Panc1 (cell line): ENCODE measurements at regions not wholly inside any gene's neighbourhood (a gene's known extent, or its start where the extent isn't known, plus 50 kb on each side); places are given as distances from the start of the nearest gene placed in this dataset.

ENCODE experiments used
- ATAC-seq: fragments of 200-7000 bp; cut with Tn5 transposase; 2 replicates; pipeline ENCODE4 v1.9.1; 2020; ENCODE audit warnings: mild to moderate bottlenecking, moderate library complexity
- BruUV-seq: library from RNA; stranded (reverse); fragments of 400-500 nt; replicated peaks from 2 replicates; lab custom pipeline; 2021; lab: Mats Ljungman, UMichigan
- CTCF ChIA-PET: fragments of 300-600 bp; sonication (Branson Sonifier 250); formaldehyde crosslinking; loops from one replicate; lab custom pipeline; 2022; ENCODE audit warnings: antibody characterized with exemption; lab: Charles Lee
- POLR2A ChIA-PET: fragments of 300-600 bp; sonication (Branson Sonifier 250); formaldehyde crosslinking; loops from one replicate; lab custom pipeline; 2022; ENCODE audit warnings: antibody characterized with exemption; lab: Charles Lee
- DNase-seq: peaks from one replicate; pipeline ENCODE4 v3.0.0-alpha.2; 2010; ENCODE audit warnings: low read depth, low spot score
- H3K27ac ChIP-seq: 2 replicates; pipeline ENCODE4 v1.5.1; 2011; ENCODE audit warnings: mild to moderate bottlenecking, low read length, inconsistent platforms
- H3K27me3 ChIP-seq: fragments of 200-500 bp; sonication (Bioruptor generic); 2 replicates; pipeline ENCODE4 v1.6.0; 2014; ENCODE audit warnings: low read length, inconsistent platforms; ENCODE audit not compliant: control insufficient read depth, insufficient read depth
- H3K36me3 ChIP-seq: fragments of 200-500 bp; sonication (Bioruptor generic); 2 replicates; pipeline ENCODE4 v1.5.1; 2014; ENCODE audit warnings: inconsistent platforms, mild to moderate bottlenecking, low read length, moderate library complexity; ENCODE audit not compliant: control insufficient read depth, insufficient read depth
- H3K4me1 ChIP-seq: 2 replicates; pipeline ENCODE4 v1.5.1; 2011; ENCODE audit warnings: inconsistent platforms, mild to moderate bottlenecking, low read length, moderate library complexity; ENCODE audit not compliant: control insufficient read depth, insufficient read depth
- H3K4me3 ChIP-seq, 2 experiments: 2 replicates each; pipeline ENCODE4 v1.5.1; 2011 to 2012; ENCODE audit warnings: low read depth in 2 of 2, low read length in 2 of 2, mild to moderate bottlenecking in 2 of 2, inconsistent platforms in 1 of 2, moderate library complexity in 1 of 2
- H3K9me3 ChIP-seq: fragments of 200-500 bp; sonication (Bioruptor generic); 2 replicates; pipeline ENCODE4 v1.5.1; 2014; ENCODE audit warnings: low read depth, mild to moderate bottlenecking, inconsistent platforms, low read length, moderate library complexity; ENCODE audit not compliant: control insufficient read depth, insufficient read depth
- POLR2AphosphoS5 ChIP-seq: IDR thresholded peaks from 2 replicates; pipeline ENCODE4 v1.6.1; 2012; ENCODE audit warnings: mild to moderate bottlenecking, low read depth, low read length, moderate library complexity
- SIN3A ChIP-seq: IDR thresholded peaks from 2 replicates; pipeline ENCODE4 v1.6.1; 2012; ENCODE audit warnings: low read depth, mild to moderate bottlenecking, low read length, moderate library complexity, borderline replicate concordance; ENCODE audit not compliant: insufficient read depth
- TCF7L2 ChIP-seq: IDR thresholded peaks from 2 replicates; pipeline ENCODE4 v1.6.1; 2011; ENCODE audit warnings: mild to moderate bottlenecking, low read depth, low read length, inconsistent platforms
- in situ Hi-C: cut with HindIII; loops from 2 replicates; pipeline ENCODE4 v1.10.0; 2016; ENCODE audit warnings: low sequenced_read_pairs, low pct_unique_long_range_greater_than_20kb
- intact Hi-C: fragments of 100-400 bp; cut with micrococcal nuclease; formaldehyde crosslinking; loops from one replicate; pipeline ENCODE4 v1.10.0; 2022; ENCODE audit not compliant: unreplicated experiment
- TF ChIP-seq, protein P1 (sequence below), 2 experiments: IDR thresholded peaks; 2 replicates each; pipeline ENCODE4 v1.6.1; 2011 to 2012; ENCODE audit warnings: low read depth in 2 of 2, control low read depth in 1 of 2, low read length in 1 of 2, mild to moderate bottlenecking in 1 of 2, moderate library complexity in 1 of 2; ENCODE audit not compliant: insufficient read depth in 1 of 2
- TF ChIP-seq, protein P2 (sequence below): fragments of 450-650 bp; IDR thresholded peaks from 2 replicates; pipeline ENCODE4 v1.5.1; 2017; ENCODE audit warnings: mild to moderate bottlenecking

GRCh38 chr4:181330654-181331201 is 912.5 kb upstream of the TENM3 start:
- H3K4me1 ChIP-seq, result no peaks in the 10 kb centered on the region

DNA sequence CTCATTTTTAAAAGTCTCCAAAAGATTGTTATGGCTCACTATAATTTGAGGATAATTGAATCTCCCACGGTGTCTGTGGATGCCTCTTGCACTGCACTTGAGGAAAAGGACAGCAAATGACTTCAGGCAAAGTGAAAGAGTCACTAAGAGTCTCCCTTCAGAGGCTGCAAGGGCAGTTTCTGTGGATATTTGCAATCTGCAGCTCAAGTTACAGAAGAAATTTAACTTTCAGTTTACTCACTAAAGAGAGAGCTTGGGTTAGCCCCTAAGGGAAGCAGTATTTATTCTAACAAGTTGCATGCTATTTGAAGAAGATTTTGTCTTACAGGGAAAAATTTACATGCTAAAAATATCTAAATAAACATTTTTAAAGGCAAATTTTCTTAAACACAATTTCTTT is 912.0 kb upstream of the TENM3 start:
- no peak overlapping the region for H3K4me3 ChIP-seq
- no peak overlapping the region for H3K27ac ChIP-seq
- ChIA-PET CTCF (no interaction called here), POLR2A (no interaction called here)
- H3K9me3 ChIP-seq, result no peaks in the 10 kb centered on the region
- no TSS peak for BruUV-seq
- intact Hi-C loops (no loop called here), in situ Hi-C loops (no loop called here)
- ATAC-seq (no peak), DNase-seq (no peak)
- no peaks in the 10 kb centered on the region for H3K4me1 ChIP-seq
- H3K36me3 ChIP-seq, result no peaks in the 10 kb centered on the region
- H3K27me3 ChIP-seq, result no peaks in the 10 kb centered on the region
- TF ChIP-seq, protein P1, sequence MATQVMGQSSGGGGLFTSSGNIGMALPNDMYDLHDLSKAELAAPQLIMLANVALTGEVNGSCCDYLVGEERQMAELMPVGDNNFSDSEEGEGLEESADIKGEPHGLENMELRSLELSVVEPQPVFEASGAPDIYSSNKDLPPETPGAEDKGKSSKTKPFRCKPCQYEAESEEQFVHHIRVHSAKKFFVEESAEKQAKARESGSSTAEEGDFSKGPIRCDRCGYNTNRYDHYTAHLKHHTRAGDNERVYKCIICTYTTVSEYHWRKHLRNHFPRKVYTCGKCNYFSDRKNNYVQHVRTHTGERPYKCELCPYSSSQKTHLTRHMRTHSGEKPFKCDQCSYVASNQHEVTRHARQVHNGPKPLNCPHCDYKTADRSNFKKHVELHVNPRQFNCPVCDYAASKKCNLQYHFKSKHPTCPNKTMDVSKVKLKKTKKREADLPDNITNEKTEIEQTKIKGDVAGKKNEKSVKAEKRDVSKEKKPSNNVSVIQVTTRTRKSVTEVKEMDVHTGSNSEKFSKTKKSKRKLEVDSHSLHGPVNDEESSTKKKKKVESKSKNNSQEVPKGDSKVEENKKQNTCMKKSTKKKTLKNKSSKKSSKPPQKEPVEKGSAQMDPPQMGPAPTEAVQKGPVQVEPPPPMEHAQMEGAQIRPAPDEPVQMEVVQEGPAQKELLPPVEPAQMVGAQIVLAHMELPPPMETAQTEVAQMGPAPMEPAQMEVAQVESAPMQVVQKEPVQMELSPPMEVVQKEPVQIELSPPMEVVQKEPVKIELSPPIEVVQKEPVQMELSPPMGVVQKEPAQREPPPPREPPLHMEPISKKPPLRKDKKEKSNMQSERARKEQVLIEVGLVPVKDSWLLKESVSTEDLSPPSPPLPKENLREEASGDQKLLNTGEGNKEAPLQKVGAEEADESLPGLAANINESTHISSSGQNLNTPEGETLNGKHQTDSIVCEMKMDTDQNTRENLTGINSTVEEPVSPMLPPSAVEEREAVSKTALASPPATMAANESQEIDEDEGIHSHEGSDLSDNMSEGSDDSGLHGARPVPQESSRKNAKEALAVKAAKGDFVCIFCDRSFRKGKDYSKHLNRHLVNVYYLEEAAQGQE (IDR thresholded peaks at IDR 0.05; ENCODE audit: insufficient read depth in 1 of 2, low read depth in 2 of 2, low read length in 1 of 2), result no peak
- TF ChIP-seq SIN3A, result no peak
- TF ChIP-seq POLR2AphosphoS5, result no peak
- TF ChIP-seq, protein P2, sequence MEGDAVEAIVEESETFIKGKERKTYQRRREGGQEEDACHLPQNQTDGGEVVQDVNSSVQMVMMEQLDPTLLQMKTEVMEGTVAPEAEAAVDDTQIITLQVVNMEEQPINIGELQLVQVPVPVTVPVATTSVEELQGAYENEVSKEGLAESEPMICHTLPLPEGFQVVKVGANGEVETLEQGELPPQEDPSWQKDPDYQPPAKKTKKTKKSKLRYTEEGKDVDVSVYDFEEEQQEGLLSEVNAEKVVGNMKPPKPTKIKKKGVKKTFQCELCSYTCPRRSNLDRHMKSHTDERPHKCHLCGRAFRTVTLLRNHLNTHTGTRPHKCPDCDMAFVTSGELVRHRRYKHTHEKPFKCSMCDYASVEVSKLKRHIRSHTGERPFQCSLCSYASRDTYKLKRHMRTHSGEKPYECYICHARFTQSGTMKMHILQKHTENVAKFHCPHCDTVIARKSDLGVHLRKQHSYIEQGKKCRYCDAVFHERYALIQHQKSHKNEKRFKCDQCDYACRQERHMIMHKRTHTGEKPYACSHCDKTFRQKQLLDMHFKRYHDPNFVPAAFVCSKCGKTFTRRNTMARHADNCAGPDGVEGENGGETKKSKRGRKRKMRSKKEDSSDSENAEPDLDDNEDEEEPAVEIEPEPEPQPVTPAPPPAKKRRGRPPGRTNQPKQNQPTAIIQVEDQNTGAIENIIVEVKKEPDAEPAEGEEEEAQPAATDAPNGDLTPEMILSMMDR, result no peak
- no peak for TF ChIP-seq TCF7L2

More at GRCh38 chr4:181330654-181331201, 912.5 kb upstream of the TENM3 start:
- ATAC-seq (no peak), DNase-seq (no peak)
- no TSS peak for BruUV-seq
- no peaks in the 10 kb centered on the region for H3K27me3 ChIP-seq
- H3K27ac ChIP-seq, result no peak overlapping the region
- TF ChIP-seq, protein P1 (IDR thresholded peaks at IDR 0.05; ENCODE audit: insufficient read depth in 1 of 2, low read depth in 2 of 2, low read length in 1 of 2), result no peak
- TF ChIP-seq, protein P2, result no peak
- TF ChIP-seq TCF7L2, result no peak
- ChIA-PET CTCF (no interaction called here), POLR2A (no interaction called here)
- no peaks in the 10 kb centered on the region for H3K36me3 ChIP-seq
- no peak overlapping the region for H3K4me3 ChIP-seq
- no peaks in the 10 kb centered on the region for H3K9me3 ChIP-seq
- intact Hi-C loops, result no loop called here
- in situ Hi-C loops, result no loop called here
